HepG2 (cell line): ENCODE measurements at regions not wholly inside any gene's neighbourhood (a gene's known extent, or its start where the extent isn't known, plus 50 kb on each side); places are given as distances from the start of the nearest gene placed in this dataset.

Source experiments
- ATAC-seq: fragments of 200-7000 bp; cut with Tn5 transposase; 3 replicates; pipeline ENCODE4 v1.9.1; 2020; ENCODE audit warnings: mild to moderate bottlenecking, moderate library complexity
- BruUV-seq: library from RNA; stranded (reverse); fragments of 400-500 nt; replicated peaks from 2 replicates; lab custom pipeline; 2021; lab: Mats Ljungman, UMichigan
- CTCF ChIA-PET: fragments of 300-600 bp; formaldehyde crosslinking; extraction: SDS; loops from one replicate; lab custom pipeline; 2021; ENCODE audit warnings: low total read pairs, inconsistent platforms, low intra/inter-chr PET ratio; lab: Yijun Ruan, JAX
- POLR2A ChIA-PET: fragments of 350-600 bp; sonication (Branson Sonifier 250); formaldehyde crosslinking; loops from one replicate; lab custom pipeline; 2020; ENCODE audit warnings: antibody characterized with exemption, inconsistent platforms; lab: Yijun Ruan, JAX
- DNase-seq: peaks from one replicate; pipeline ENCODE4 v3.0.0-alpha.2; 2015; ENCODE audit warnings: low spot score
- FAIRE-seq: peaks from 3 replicates; lab custom pipeline; 2011; peaks lifted over from hg19 to GRCh38; lab: Jason Lieb, UNC
- H2AFZ ChIP-seq: one replicate; pipeline ENCODE4 v1.6.1; 2011; ENCODE audit warnings: low read length, inconsistent platforms
- H3K27ac ChIP-seq: fragments of 300-600 bp; 3 replicates; pipeline ENCODE4 v1.8.0; 2011; ENCODE audit warnings: mixed run types, mild to moderate bottlenecking, mixed read lengths, low read length, inconsistent platforms; ENCODE audit not compliant: insufficient read depth; ENCODE audit errors: extremely low read length
- H3K27me3 ChIP-seq, 2 experiments: fragments of 200-600 bp in 1 of 2; 2 replicates in 1 of 2; 3 replicates in 1 of 2; pipeline versions ENCODE4 v1.6.0 to v1.8.0; 2011; ENCODE audit warnings: low read length in 2 of 2, mild to moderate bottlenecking in 2 of 2, moderate library complexity in 2 of 2, inconsistent platforms in 1 of 2; ENCODE audit not compliant: insufficient read depth in 2 of 2, control insufficient read depth in 1 of 2
- H3K36me3 ChIP-seq, 2 experiments: fragments of 200-600 bp in 1 of 2; replicated peaks in 1 of 2; 2 replicates in 1 of 2; 3 replicates in 1 of 2; pipeline versions ENCODE4 v1.5.1 to v1.8.0; 2011; ENCODE audit warnings: low read length in 2 of 2, inconsistent platforms in 1 of 2; ENCODE audit not compliant: insufficient read depth in 2 of 2, control insufficient read depth in 1 of 2
- H3K4me1 ChIP-seq: 2 replicates; pipeline ENCODE4 v1.5.1; 2012; ENCODE audit warnings: low read length, inconsistent platforms; ENCODE audit not compliant: insufficient read depth
- H3K4me2 ChIP-seq: 2 replicates; pipeline ENCODE4 v1.6.0; 2011; ENCODE audit warnings: low read depth, low read length, inconsistent platforms
- H3K4me3 ChIP-seq, 3 experiments: fragments of 200-600 bp in 1 of 3; sonication (generic), shearing (Covaris generic) in 1 of 3; replicated peaks in 1 of 3; 2 replicates each; pipeline ENCODE4 v1.5.1; 2011 to 2016; ENCODE audit warnings: low read length in 3 of 3, inconsistent platforms in 2 of 3, low read depth in 2 of 3, mild to moderate bottlenecking in 2 of 3, control low read depth in 1 of 3, mixed read lengths in 1 of 3; ENCODE audit not compliant: insufficient read depth in 1 of 3
- H3K79me2 ChIP-seq: one replicate; pipeline ENCODE4 v1.6.1; 2011; ENCODE audit warnings: low read length, inconsistent platforms; ENCODE audit not compliant: insufficient read depth
- H3K9ac ChIP-seq: 2 replicates; pipeline ENCODE4 v1.6.0; 2011; ENCODE audit warnings: mild to moderate bottlenecking, low read depth, low read length, inconsistent platforms; ENCODE audit not compliant: insufficient read depth
- H3K9me3 ChIP-seq: 2 replicates; pipeline ENCODE4 v1.5.1; 2012; ENCODE audit warnings: mild to moderate bottlenecking, low read length
- H4K20me1 ChIP-seq: 2 replicates; pipeline ENCODE4 v1.6.0; 2011; ENCODE audit warnings: inconsistent platforms, mild to moderate bottlenecking, low read length, moderate library complexity; ENCODE audit not compliant: insufficient read depth
- ATF1 ChIP-seq: IDR thresholded peaks from 2 replicates; pipeline ENCODE4 v1.6.1; 2016; ENCODE audit warnings: mild to moderate bottlenecking, control low read depth
- ATF7 ChIP-seq, 2 experiments: fragments of 450-650 bp in 1 of 2; sonication (generic) in 1 of 2; formaldehyde crosslinking in 1 of 2; IDR thresholded peaks; 2 replicates each; pipeline versions ENCODE4 v1.4.0 to v1.6.1; 2016 to 2020; ENCODE audit warnings: antibody characterized with exemption in 1 of 2, mild to moderate bottlenecking in 1 of 2, missing genetic modification reagents in 1 of 2
- CREB3 ChIP-seq: sonication (generic); formaldehyde crosslinking; IDR thresholded peaks from 2 replicates; pipeline ENCODE4 v1.5.0; 2020; ENCODE audit warnings: missing genetic modification reagents
- EEA1 ChIP-seq: sonication (generic); formaldehyde crosslinking; IDR thresholded peaks from 2 replicates; pipeline ENCODE4 v1.5.1; 2020; ENCODE audit warnings: mild to moderate bottlenecking, missing genetic modification reagents, borderline replicate concordance
- HMG20B ChIP-seq: conservative IDR thresholded peaks from 2 replicates; pipeline ENCODE4 v1.6.1; 2016; ENCODE audit warnings: missing genetic modification reagents, missing compliant biosample characterization
- HOXA7 ChIP-seq: sonication (generic); formaldehyde crosslinking; IDR thresholded peaks from 2 replicates; pipeline ENCODE4 v1.8.1; 2022; ENCODE audit warnings: mild to moderate bottlenecking, missing genetic modification reagents, moderate library complexity
- IKZF1 ChIP-seq: fragments of 450-650 bp; IDR thresholded peaks from 2 replicates; pipeline ENCODE4 v1.7.1; 2016
- SMARCC2 ChIP-seq: fragments of 450-650 bp; IDR thresholded peaks from 2 replicates; pipeline ENCODE4 v1.6.1; 2017; ENCODE audit warnings: antibody characterized with exemption, mild to moderate bottlenecking
- SRSF9 ChIP-seq: fragments of 200-400 bp; formaldehyde crosslinking; IDR thresholded peaks from 2 replicates; pipeline ENCODE4 v1.6.1; 2018; ENCODE audit warnings: borderline replicate concordance, mild to moderate bottlenecking, low read depth, low read length; ENCODE audit not compliant: insufficient read depth, poor library complexity, severe bottlenecking
- ZNF3 ChIP-seq: IDR thresholded peaks from 2 replicates; pipeline ENCODE4 v1.7.0; 2017; ENCODE audit warnings: inconsistent platforms
- ZNF407 ChIP-seq: sonication (generic); formaldehyde crosslinking; IDR thresholded peaks from one replicate; pipeline ENCODE4 v1.5.1; 2020; ENCODE audit warnings: mild to moderate bottlenecking, missing genetic modification reagents; ENCODE audit errors: not compliant biosample characterization
- ZNF737 ChIP-seq: sonication (generic); formaldehyde crosslinking; IDR thresholded peaks from 2 replicates; pipeline ENCODE4 v1.5.0; 2020; ENCODE audit warnings: missing genetic modification reagents, mild to moderate bottlenecking, borderline replicate concordance
- in situ Hi-C: cut with HindIII; loops from 2 replicates; pipeline ENCODE4 v1.10.0; 2017; ENCODE audit warnings: low pct_unique_long_range_greater_than_20kb; ENCODE audit not compliant: extremely low pct_ligation_motif_present
- intact Hi-C: fragments of 100-400 bp; cut with micrococcal nuclease; formaldehyde crosslinking; loops from one replicate; pipeline ENCODE4 v1.10.0; 2022; ENCODE audit not compliant: unreplicated experiment
- TF ChIP-seq, protein P1 (sequence below): sonication (generic); formaldehyde crosslinking; IDR thresholded peaks from 2 replicates; pipeline ENCODE4 v1.4.0; 2020; ENCODE audit warnings: missing genetic modification reagents, borderline replicate concordance

DNA sequence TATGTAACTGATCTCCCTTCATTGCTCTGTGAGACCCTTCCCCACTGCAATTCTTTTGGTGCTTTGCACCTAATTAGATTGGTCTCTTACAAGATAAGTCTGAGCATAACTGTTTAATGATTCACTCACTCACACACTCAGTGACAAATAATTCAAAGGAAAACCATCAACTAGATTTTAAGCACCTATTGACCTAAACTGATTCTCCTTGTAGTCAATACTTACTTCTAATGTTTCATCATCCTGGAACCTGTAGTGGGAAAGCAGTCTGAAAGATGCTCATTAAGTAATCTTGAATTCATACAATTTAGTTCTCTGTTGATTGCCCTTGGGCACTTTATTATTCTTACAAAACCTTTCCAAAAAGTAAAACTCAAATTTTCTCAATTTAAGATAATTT is 74.3 kb upstream of the COL5A2 start:
- no peak for ATAC-seq
- no peak overlapping the region for H3K27ac ChIP-seq
- CTCF ChIA-PET = no interaction called here
- TF ChIP-seq HMG20B = no peak
- no peak for TF ChIP-seq ZNF407 (CRISPR knock-in tag)
- no peak for TF ChIP-seq SMARCC2
- TF ChIP-seq, protein P1, sequence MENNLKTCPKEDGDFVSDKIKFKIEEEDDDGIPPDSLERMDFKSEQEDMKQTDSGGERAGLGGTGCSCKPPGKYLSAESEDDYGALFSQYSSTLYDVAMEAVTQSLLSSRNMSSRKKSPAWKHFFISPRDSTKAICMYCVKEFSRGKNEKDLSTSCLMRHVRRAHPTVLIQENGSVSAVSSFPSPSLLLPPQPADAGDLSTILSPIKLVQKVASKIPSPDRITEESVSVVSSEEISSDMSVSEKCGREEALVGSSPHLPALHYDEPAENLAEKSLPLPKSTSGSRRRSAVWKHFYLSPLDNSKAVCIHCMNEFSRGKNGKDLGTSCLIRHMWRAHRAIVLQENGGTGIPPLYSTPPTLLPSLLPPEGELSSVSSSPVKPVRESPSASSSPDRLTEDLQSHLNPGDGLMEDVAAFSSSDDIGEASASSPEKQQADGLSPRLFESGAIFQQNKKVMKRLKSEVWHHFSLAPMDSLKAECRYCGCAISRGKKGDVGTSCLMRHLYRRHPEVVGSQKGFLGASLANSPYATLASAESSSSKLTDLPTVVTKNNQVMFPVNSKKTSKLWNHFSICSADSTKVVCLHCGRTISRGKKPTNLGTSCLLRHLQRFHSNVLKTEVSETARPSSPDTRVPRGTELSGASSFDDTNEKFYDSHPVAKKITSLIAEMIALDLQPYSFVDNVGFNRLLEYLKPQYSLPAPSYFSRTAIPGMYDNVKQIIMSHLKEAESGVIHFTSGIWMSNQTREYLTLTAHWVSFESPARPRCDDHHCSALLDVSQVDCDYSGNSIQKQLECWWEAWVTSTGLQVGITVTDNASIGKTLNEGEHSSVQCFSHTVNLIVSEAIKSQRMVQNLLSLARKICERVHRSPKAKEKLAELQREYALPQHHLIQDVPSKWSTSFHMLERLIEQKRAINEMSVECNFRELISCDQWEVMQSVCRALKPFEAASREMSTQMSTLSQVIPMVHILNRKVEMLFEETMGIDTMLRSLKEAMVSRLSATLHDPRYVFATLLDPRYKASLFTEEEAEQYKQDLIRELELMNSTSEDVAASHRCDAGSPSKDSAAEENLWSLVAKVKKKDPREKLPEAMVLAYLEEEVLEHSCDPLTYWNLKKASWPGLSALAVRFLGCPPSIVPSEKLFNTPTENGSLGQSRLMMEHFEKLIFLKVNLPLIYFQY (CRISPR knock-in tag) = no peak
- TF ChIP-seq SRSF9 = no peak
- no peak for TF ChIP-seq ATF7 (IDR thresholded peaks at IDR 0.05)
- TF ChIP-seq ATF7 (CRISPR knock-in tag; IDR thresholded peaks at IDR 0.05) = no peak
- no peak for TF ChIP-seq HOXA7 (CRISPR knock-in tag)
- TF ChIP-seq ZNF737 (CRISPR knock-in tag) = no peak
- TF ChIP-seq IKZF1 = no peak
- TF ChIP-seq EEA1 (CRISPR knock-in tag) = no peak
- no peak for TF ChIP-seq ATF1 (CRISPR knock-in tag)
- no peak for TF ChIP-seq ZNF3 (CRISPR knock-in tag)
- TF ChIP-seq CREB3 = no peak

More for the DNA sequence above, 74.3 kb upstream of the COL5A2 start:
- no peaks in the 10 kb centered on the region for H3K4me1 ChIP-seq
- no peak overlapping the region for H3K4me3 ChIP-seq
- BruUV-seq = no TSS peak
- H3K36me3 ChIP-seq = no peaks in the 10 kb centered on the region
- H4K20me1 ChIP-seq = no peaks in the 10 kb centered on the region
- H2AFZ ChIP-seq = no peak overlapping the region
- POLR2A ChIA-PET = no interaction called here
- in situ Hi-C loops = no loop called here
- no peak overlapping the region for H3K4me2 ChIP-seq
- intact Hi-C loops = no loop called here
- no peaks in the 10 kb centered on the region for H3K27me3 ChIP-seq
- H3K9ac ChIP-seq = no peak overlapping the region
- no peak for DNase-seq
- no peaks in the 10 kb centered on the region for H3K9me3 ChIP-seq
- H3K79me2 ChIP-seq = no peaks in the 10 kb centered on the region
- no peak for FAIRE-seq
